NCI-H128 (cell line): ENCODE measurements at regions not wholly inside any gene's neighbourhood (a gene's known extent, or its start where the extent isn't known, plus 50 kb on each side); places are given as distances from the start of the nearest gene placed in this dataset.
"Not testable (repeated sequence)": the region's sequence is repeated elsewhere in the genome, so short reads cannot be mapped to it uniquely, and the experiment has no call there.

ENCODE experiments used
- DNase-seq: peaks from one replicate; lab custom pipeline; 2025; ENCODE audit not compliant: unreplicated experiment; lab: John Stamatoyannopoulos, UW

- DNase-seq, result no peak
Measured at GRCh38 chr3:130800829-130801228, 54.2 kb upstream of the PIK3R4 start.

GRCh38 chr3:130801473-130801872 is 54.8 kb upstream of the PIK3R4 start:
- no peak for DNase-seq

- peak; percentile 95 for DNase-seq
Measured at GRCh38 chr3:130811557-130811956, 64.9 kb upstream of the PIK3R4 start.

DNA sequence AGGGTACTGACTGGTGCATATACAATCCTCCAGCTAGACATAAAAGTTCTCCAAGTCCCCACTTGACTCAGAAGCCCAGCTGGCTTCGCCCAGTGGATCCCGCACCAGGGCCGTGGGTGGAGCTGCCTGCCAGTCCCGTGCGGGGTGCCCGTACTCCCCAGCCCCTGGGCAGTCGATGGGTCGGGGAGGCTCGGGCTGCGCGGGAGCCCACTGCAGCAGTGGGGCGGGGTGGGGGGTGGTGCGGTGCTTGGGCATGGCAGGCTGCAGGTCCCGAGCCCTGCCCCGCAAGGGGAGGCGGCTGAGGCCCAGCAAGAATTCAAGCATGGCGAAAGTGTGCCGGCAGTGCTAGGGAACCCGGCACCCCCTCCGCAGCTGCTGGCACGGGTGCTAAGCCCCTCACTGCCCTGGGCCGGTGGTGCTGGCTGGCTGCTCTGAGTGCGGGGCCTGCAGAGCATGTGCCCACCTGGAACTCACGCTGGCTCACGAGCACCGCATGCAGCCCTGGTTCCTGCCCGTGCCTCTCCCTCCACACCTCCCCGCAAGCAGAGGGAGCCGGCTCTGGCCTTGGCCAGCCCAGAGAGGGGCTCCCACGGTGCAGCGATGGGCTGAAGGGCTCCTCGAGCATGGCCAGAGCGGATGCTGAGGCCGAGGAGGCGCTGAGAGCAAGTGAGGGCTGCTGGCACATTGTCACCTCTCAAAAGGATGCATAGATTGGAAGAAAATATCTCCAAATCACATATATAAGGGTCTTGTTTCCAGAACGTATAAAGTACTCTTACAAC is 68.3 kb upstream of the PIK3R4 start:
- DNase-seq, result no peak

GRCh38 chr3:130816561-130817445 is 70.2 kb upstream of the PIK3R4 start:
- DNase-seq, result no peak

GRCh38 chr3:130818066-130818465 is 71.4 kb upstream of the PIK3R4 start:
- not testable (repeated sequence) for DNase-seq

- DNase-seq, result no peak
Measured at GRCh38 chr3:130820976-130821375, 72.9 kb upstream of the ATP2C1 start.

GRCh38 chr3:130821806-130822205 is 72.1 kb upstream of the ATP2C1 start:
- no peak for DNase-seq

- DNase-seq, result no peak
Measured at GRCh38 chr3:130823241-130823884, 70.5 kb upstream of the ATP2C1 start.

GRCh38 chr3:130823996-130824395 is 69.9 kb upstream of the ATP2C1 start:
- no peak for DNase-seq

DNA sequence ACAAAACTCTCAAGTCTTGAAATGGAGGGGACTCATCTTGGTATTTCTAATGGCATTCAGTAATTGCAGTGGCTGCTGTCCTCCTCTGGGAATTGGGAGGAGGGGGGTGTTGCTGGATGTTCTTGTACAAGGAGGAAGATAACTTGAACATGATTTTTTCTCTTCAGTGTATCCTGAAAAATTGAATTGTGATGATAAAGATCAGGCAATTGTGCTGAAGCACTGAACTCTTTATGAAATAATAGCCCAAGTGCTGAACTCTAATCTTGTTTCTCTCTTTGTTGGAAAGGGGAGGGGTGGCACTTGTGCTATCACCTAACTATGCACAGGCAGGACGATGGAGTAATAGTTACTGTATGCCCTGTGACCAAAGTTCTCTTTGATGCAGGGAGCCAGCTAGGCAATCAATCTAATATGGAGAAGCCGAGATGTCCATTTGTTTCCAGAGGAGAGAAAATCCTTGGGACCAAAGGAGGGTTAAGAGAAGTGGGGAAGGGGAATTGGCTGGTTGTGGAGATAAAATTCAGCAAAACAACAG is 68.1 kb upstream of the ATP2C1 start:
- no peak for DNase-seq

GRCh38 chr3:130826516-130827182 is 67.2 kb upstream of the ATP2C1 start:
- DNase-seq, result no peak

- no peak for DNase-seq
Measured at GRCh38 chr3:130827486-130827885, 66.4 kb upstream of the ATP2C1 start.

DNA sequence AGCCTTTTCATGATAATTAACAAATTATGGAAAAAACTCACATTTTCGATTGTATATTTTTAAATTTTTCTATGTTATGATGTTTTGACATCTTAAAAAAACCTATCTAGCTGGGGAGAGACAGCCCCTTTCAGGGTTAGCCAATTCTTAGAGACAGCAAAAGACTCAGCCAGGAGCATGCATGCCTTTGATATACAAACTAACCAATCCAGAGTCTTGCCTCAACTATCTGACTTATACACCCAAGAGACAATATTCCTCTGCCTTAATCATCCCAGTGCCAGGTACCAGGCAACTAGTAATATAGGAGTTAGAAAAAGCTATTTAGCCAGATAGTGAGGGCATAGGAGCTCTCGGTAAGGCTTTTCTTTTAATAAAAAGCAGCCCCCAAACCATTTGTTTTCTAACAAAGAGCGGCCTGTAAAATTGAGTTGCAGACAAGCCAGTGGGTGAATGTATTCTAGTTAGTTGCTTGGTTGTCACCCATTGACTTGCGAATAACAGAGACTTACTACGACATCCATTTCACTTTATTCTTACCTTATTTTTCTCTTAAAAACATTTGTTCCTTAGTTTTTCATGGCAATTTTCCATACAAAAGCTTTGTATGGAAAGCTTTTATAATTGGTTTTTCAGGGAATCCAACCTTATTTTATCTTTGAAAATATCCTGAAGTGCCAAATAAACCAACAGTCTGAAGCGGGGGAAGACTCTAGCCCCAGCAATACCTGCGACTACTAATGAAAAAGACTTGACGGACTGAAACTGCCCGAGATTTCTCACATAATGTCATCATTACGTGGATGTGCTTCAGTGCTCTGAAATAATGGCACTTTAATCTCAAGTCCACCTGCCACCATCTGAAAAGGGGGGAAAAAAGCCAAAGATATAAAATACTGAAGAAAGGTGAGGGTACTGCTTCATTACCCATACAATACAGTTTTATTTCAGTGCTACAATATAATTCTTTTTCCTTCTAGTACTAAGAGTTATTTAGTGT is 64.6 kb upstream of the ATP2C1 start:
- DNase-seq, result no peak

- DNase-seq, result no peak
Measured at GRCh38 chr3:130831719-130832400, 62.0 kb upstream of the ATP2C1 start.

- not testable (repeated sequence) for DNase-seq
Measured at GRCh38 chr3:130832401-130832746, 61.5 kb upstream of the ATP2C1 start.

- DNase-seq, result no peak
Measured at GRCh38 chr3:130834476-130834875, 59.4 kb upstream of the ATP2C1 start.

GRCh38 chr3:130835483-130835882 is 58.4 kb upstream of the ATP2C1 start:
- no peak for DNase-seq
